ENCODE measurements at regions not wholly inside any gene's neighbourhood (a gene's known extent, or its start where the extent isn't known, plus 50 kb on each side); places are given as distances from the start of the nearest gene placed in this dataset.

DNA sequence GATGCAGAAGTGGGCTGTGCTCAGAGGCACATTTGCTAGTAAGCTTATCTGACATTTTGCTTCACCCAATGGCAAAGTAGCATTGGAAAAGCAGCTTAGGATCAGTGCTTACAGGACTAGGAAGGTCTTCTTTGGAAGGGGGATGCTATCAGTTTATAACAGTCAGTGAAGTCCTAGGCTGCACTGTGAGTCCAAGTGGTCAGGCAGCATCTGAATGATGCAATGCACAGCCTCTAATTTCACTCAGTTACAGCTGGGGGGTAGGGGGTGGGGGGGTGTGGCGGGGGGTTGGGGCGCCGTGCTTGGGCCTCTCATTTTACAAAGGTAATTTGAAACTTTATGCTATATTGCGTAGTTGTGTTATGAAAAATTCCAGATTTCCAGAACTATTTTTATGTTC, 652.3 kb upstream of the MGMT start:
- H3K9me3 ChIP-seq (ENCODE audit: severe bottlenecking): no peaks in the 10 kb centered on the region
- H3K4me1 ChIP-seq (ENCODE audit: insufficient read depth, poor library complexity, severe bottlenecking): no peaks in the 10 kb centered on the region
- TF ChIP-seq, protein P1, sequence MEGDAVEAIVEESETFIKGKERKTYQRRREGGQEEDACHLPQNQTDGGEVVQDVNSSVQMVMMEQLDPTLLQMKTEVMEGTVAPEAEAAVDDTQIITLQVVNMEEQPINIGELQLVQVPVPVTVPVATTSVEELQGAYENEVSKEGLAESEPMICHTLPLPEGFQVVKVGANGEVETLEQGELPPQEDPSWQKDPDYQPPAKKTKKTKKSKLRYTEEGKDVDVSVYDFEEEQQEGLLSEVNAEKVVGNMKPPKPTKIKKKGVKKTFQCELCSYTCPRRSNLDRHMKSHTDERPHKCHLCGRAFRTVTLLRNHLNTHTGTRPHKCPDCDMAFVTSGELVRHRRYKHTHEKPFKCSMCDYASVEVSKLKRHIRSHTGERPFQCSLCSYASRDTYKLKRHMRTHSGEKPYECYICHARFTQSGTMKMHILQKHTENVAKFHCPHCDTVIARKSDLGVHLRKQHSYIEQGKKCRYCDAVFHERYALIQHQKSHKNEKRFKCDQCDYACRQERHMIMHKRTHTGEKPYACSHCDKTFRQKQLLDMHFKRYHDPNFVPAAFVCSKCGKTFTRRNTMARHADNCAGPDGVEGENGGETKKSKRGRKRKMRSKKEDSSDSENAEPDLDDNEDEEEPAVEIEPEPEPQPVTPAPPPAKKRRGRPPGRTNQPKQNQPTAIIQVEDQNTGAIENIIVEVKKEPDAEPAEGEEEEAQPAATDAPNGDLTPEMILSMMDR (IDR thresholded peaks at IDR 0.05; ENCODE audit: poor library complexity, severe bottlenecking): no peak
- H3K4me3 ChIP-seq (ENCODE audit: severe bottlenecking): no peak overlapping the region
- no peaks in the 10 kb centered on the region for H3K27me3 ChIP-seq (ENCODE audit: insufficient read depth, poor library complexity, severe bottlenecking)
- ATAC-seq (ENCODE audit: low read depth) (no peak), DNase-seq (ENCODE audit: low spot score) (no peak)
- H3K36me3 ChIP-seq (ENCODE audit: low read depth): no peaks in the 10 kb centered on the region
- no peak overlapping the region for H3K27ac ChIP-seq (ENCODE audit: poor library complexity, severe bottlenecking)

- H3K4me3 ChIP-seq (ENCODE audit: severe bottlenecking): no peak overlapping the region
- H3K27ac ChIP-seq (ENCODE audit: poor library complexity, severe bottlenecking): no peak overlapping the region
- ATAC-seq (ENCODE audit: low read depth) (no peak), DNase-seq (ENCODE audit: low spot score) (no peak)
- no peaks in the 10 kb centered on the region for H3K4me1 ChIP-seq (ENCODE audit: insufficient read depth, poor library complexity, severe bottlenecking)
- H3K9me3 ChIP-seq (ENCODE audit: severe bottlenecking): no peaks in the 10 kb centered on the region
- TF ChIP-seq, protein P1 (IDR thresholded peaks at IDR 0.05; ENCODE audit: poor library complexity, severe bottlenecking): no peak
- no peaks in the 10 kb centered on the region for H3K27me3 ChIP-seq (ENCODE audit: insufficient read depth, poor library complexity, severe bottlenecking)
- H3K36me3 ChIP-seq (ENCODE audit: low read depth): no peaks in the 10 kb centered on the region
Observed at GRCh38 chr10:128816726-128817125, 650.3 kb upstream of the MGMT start.

- H3K4me3 ChIP-seq (ENCODE audit: severe bottlenecking): no peak overlapping the region
- no peaks in the 10 kb centered on the region for H3K36me3 ChIP-seq (ENCODE audit: low read depth)
- no peak for ATAC-seq (ENCODE audit: low read depth)
- TF ChIP-seq, protein P1 (IDR thresholded peaks at IDR 0.05; ENCODE audit: poor library complexity, severe bottlenecking): no peak
- no peaks in the 10 kb centered on the region for H3K9me3 ChIP-seq (ENCODE audit: severe bottlenecking)
- DNase-seq (ENCODE audit: low spot score): no peak
- H3K27me3 ChIP-seq (ENCODE audit: insufficient read depth, poor library complexity, severe bottlenecking): no peaks in the 10 kb centered on the region
- no peaks in the 10 kb centered on the region for H3K4me1 ChIP-seq (ENCODE audit: insufficient read depth, poor library complexity, severe bottlenecking)
- H3K27ac ChIP-seq (ENCODE audit: poor library complexity, severe bottlenecking): no peak overlapping the region
Observed at GRCh38 chr10:128817636-128818035, 649.4 kb upstream of the MGMT start.

- no peaks in the 10 kb centered on the region for H3K4me1 ChIP-seq (ENCODE audit: insufficient read depth, poor library complexity, severe bottlenecking)
- no peaks in the 10 kb centered on the region for H3K27me3 ChIP-seq (ENCODE audit: insufficient read depth, poor library complexity, severe bottlenecking)
- TF ChIP-seq, protein P1 (IDR thresholded peaks at IDR 0.05; ENCODE audit: poor library complexity, severe bottlenecking): no peak
- no peak overlapping the region for H3K4me3 ChIP-seq (ENCODE audit: severe bottlenecking)
- DNase-seq (ENCODE audit: low spot score): no peak
- ATAC-seq (ENCODE audit: low read depth): no peak
- H3K9me3 ChIP-seq (ENCODE audit: severe bottlenecking): no peaks in the 10 kb centered on the region
- no peaks in the 10 kb centered on the region for H3K36me3 ChIP-seq (ENCODE audit: low read depth)
- H3K27ac ChIP-seq (ENCODE audit: poor library complexity, severe bottlenecking): no peak overlapping the region
Observed at GRCh38 chr10:128820663-128821062, 646.4 kb upstream of the MGMT start.

DNA sequence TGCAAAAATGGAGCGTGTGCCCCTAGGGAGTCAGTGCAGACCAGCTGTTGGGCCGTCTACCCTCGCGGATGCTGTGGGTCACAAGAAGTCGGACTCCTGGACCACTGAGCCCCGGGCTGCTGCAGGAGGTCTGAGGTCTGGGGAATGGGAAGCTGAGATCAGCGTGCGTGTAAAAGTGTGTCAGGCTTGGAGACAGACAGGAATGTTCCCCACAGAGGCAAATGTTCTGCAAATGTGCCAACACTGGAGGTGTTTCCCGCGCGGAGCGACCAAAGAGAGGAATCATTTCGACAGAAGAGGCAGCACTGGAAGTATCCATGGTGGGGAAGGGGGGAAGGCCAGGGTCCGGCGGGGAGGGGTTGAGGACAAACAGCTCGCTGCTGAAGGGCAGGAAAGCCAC, 643.8 kb upstream of the MGMT start:
- H3K27ac ChIP-seq (ENCODE audit: poor library complexity, severe bottlenecking): no peak overlapping the region
- DNase-seq (ENCODE audit: low spot score): no peak
- no peaks in the 10 kb centered on the region for H3K9me3 ChIP-seq (ENCODE audit: severe bottlenecking)
- no peak overlapping the region for H3K4me3 ChIP-seq (ENCODE audit: severe bottlenecking)
- no peaks in the 10 kb centered on the region for H3K4me1 ChIP-seq (ENCODE audit: insufficient read depth, poor library complexity, severe bottlenecking)
- ATAC-seq (ENCODE audit: low read depth): no peak
- no peaks in the 10 kb centered on the region for H3K36me3 ChIP-seq (ENCODE audit: low read depth)
- H3K27me3 ChIP-seq (ENCODE audit: insufficient read depth, poor library complexity, severe bottlenecking): no peaks in the 10 kb centered on the region
- TF ChIP-seq, protein P1 (IDR thresholded peaks at IDR 0.05; ENCODE audit: poor library complexity, severe bottlenecking): no peak

All from RWPE2 (cell line).